Mesothelial cell of epicardium (in vitro differentiated cells): ENCODE measurements at regions not wholly inside any gene's neighbourhood (a gene's known extent, or its start where the extent isn't known, plus 50 kb on each side); places are given as distances from the start of the nearest gene placed in this dataset.

Experiments used
- DNase-seq, 2 experiments: peaks; one replicate each; pipeline ENCODE4 v3.0.0; 2021; ENCODE audit warnings: low spot score in 2 of 2; ENCODE audit not compliant: unreplicated experiment in 2 of 2
- H3K27ac Mint-ChIP-seq: 2 replicates; pipeline ENCODE4 v1.8.0; 2021; ENCODE audit warnings: mixed read lengths
- H3K27me3 Mint-ChIP-seq: 2 replicates; pipeline ENCODE4 v1.8.0; 2021; ENCODE audit warnings: low read depth, mixed read lengths
- H3K36me3 Mint-ChIP-seq: 2 replicates; pipeline ENCODE4 v1.8.0; 2021; ENCODE audit warnings: mixed read lengths
- H3K4me1 Mint-ChIP-seq: 2 replicates; pipeline ENCODE4 v1.8.0; 2021; ENCODE audit warnings: mixed read lengths
- H3K4me3 Mint-ChIP-seq: 2 replicates; pipeline ENCODE4 v1.8.0; 2021; ENCODE audit warnings: mild to moderate bottlenecking, moderate library complexity, mixed read lengths
- H3K9me3 Mint-ChIP-seq: 2 replicates; pipeline ENCODE4 v1.8.0; 2021; ENCODE audit warnings: mixed read lengths
- TF ChIP-seq, protein P1 (sequence below): fragments of 200-600 bp; sonication (generic); IDR thresholded peaks from one replicate; pipeline ENCODE4 v1.5.0; 2021; ENCODE audit warnings: antibody characterized with exemption; ENCODE audit not compliant: unreplicated experiment

DNA sequence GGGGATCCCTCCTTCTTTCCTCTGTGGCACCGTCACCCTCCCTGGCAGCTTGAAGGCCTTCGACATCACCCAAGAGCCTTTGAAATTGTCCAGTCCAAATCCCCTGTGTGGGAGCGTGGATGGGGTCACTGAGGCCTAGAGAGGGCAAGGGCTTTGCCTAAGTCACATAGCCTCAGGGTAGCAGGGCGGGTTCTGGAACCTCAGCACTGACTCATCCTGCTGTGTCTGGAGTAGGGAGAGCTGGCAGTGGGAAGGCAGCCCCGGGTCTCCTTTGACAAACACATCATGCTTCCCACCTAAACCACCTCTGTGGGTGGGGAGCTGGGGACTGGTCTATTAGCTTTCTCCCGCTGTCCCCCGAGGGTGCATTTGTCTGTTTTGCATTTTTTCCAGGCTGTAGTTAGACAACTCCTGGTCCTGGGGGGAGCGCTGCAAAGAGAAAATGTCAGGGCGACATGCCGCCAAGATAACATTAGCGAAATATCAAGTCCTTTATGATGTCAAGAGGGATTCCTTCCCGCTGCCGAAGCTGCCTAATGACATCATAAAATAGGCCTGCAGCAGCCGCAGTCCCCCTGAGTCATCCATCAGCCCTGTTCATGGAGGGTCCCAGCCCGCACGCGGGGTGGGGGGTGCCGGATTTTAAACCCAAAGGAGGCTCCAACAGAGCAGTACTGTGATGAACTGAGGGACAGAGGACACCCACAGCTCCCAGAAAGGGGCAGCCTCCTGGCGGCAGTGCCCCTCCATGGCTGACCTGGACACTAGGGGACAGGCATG lies 77.0 kb upstream of the POU3F1 start:
- H3K9me3 Mint-ChIP-seq = no peaks in the 10 kb centered on the region
- no peak for DNase-seq
- peaks cover 49% of the 10 kb centered on the region for H3K27me3 Mint-ChIP-seq
- TF ChIP-seq, protein P1, sequence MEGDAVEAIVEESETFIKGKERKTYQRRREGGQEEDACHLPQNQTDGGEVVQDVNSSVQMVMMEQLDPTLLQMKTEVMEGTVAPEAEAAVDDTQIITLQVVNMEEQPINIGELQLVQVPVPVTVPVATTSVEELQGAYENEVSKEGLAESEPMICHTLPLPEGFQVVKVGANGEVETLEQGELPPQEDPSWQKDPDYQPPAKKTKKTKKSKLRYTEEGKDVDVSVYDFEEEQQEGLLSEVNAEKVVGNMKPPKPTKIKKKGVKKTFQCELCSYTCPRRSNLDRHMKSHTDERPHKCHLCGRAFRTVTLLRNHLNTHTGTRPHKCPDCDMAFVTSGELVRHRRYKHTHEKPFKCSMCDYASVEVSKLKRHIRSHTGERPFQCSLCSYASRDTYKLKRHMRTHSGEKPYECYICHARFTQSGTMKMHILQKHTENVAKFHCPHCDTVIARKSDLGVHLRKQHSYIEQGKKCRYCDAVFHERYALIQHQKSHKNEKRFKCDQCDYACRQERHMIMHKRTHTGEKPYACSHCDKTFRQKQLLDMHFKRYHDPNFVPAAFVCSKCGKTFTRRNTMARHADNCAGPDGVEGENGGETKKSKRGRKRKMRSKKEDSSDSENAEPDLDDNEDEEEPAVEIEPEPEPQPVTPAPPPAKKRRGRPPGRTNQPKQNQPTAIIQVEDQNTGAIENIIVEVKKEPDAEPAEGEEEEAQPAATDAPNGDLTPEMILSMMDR = no peak
- H3K4me3 Mint-ChIP-seq = no peak overlapping the region
- H3K27ac Mint-ChIP-seq = no peak overlapping the region
- no peaks in the 10 kb centered on the region for H3K36me3 Mint-ChIP-seq
- peaks cover 10% of the 10 kb centered on the region for H3K4me1 Mint-ChIP-seq

GRCh38 chr1:38121231-38121680 lies 74.7 kb upstream of the POU3F1 start:
- no peak for DNase-seq
- Mint-ChIP-seq H3K27ac (no peak overlapping the region), H3K36me3 (no peaks in the 10 kb centered on the region), H3K4me3 (no peak overlapping the region), H3K9me3 (no peaks in the 10 kb centered on the region), H3K4me1 (no peaks in the 10 kb centered on the region), H3K27me3 (peaks cover 37% of the 10 kb centered on the region)
- TF ChIP-seq, protein P1 = no peak

DNA sequence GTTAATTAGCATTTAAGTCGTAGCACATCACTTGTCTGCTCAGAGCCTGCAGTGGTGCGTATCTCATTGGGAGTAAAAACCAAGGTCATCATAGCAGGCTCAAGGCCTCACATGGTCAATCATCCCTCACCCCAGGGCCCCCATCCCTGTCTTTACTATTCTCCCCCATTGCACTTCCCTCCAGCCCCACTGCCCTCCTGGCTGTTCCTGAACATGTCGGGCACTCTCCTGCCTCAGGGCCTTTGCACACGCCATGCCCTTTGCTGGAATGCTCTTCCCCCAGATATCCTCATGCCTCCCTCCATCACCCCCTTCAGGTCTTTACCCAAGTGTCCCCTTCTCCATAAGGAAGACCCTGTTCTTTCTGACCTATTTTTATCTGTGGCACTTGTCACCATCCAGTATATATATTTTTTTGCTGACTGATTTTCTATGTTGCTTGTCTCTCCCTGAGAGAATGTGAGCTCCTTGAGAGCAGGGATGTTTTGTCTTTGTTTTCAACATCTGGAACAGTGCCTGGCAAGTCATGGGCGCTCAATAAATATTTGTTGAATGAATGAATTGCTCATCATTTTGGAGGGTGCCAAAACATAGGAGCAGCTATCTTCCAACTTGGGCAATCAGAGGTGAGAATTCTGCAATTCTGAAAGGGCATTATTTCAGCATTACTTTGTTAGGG lies 74.1 kb upstream of the POU3F1 start:
- TF ChIP-seq, protein P1 = no peak
- no peak for DNase-seq
- Mint-ChIP-seq H3K4me3 (no peak overlapping the region), H3K36me3 (no peaks in the 10 kb centered on the region), H3K27ac (no peak overlapping the region), H3K4me1 (no peaks in the 10 kb centered on the region), H3K27me3 (peaks cover 32% of the 10 kb centered on the region), H3K9me3 (no peaks in the 10 kb centered on the region)

GRCh38 chr1:38118976-38119375 lies 72.4 kb upstream of the POU3F1 start:
- TF ChIP-seq, protein P1 = no peak
- H3K36me3 Mint-ChIP-seq = no peaks in the 10 kb centered on the region

DNA sequence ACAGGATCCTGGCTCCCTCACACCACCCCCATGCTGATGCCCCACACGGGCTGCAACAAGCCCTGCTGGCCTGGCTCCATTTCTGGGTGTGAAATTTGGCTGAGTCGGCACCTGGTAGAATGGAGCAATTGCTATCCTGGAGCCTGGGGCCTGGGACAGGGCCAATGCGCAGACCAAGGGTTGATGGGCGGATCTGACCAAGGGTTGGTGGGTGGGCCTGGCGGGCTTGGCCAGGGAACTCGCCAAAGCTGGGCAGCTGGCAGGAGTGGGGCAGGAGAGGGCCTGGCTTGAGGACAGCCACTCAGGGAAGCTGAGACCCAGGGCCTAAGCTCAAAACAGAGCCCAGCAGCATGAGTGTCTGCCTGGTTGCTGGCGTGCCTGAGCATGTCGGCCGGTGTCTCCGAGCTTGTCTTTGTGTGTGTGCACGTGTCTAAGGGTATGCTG lies 70.9 kb upstream of the POU3F1 start:
- H3K4me1 Mint-ChIP-seq = no peaks in the 10 kb centered on the region
- no peaks in the 10 kb centered on the region for H3K9me3 Mint-ChIP-seq
- no peak overlapping the region for H3K4me3 Mint-ChIP-seq
- H3K36me3 Mint-ChIP-seq = no peaks in the 10 kb centered on the region
- no peak for DNase-seq
- no peak overlapping the region for H3K27ac Mint-ChIP-seq
- TF ChIP-seq, protein P1 = no peak
- H3K27me3 Mint-ChIP-seq = peaks cover 14% of the 10 kb centered on the region

More at GRCh38 chr1:38118976-38119375, 72.4 kb upstream of the POU3F1 start:
- H3K4me3 Mint-ChIP-seq = no peak overlapping the region
- no peaks in the 10 kb centered on the region for H3K9me3 Mint-ChIP-seq
- DNase-seq = no peak
- no peaks in the 10 kb centered on the region for H3K4me1 Mint-ChIP-seq
- H3K27ac Mint-ChIP-seq = no peak overlapping the region
- H3K27me3 Mint-ChIP-seq = peaks cover 19% of the 10 kb centered on the region
